ENCODE measurements at regions not wholly inside any gene's neighbourhood (a gene's known extent, or its start where the extent isn't known, plus 50 kb on each side); places are given as distances from the start of the nearest gene placed in this dataset.

GRCh38 chr1:82465024-82465423, 664.3 kb downstream of the ADGRL2 start:
- TF ChIP-seq CTCF (IDR thresholded peaks at IDR 0.05) (no peak), EP300 (IDR thresholded peaks at IDR 0.05) (no peak), POLR2A (IDR thresholded peaks at IDR 0.05) (no peak)

All from stomach (tissue), 4 donors.